Muscle of back (tissue), 3 donors: ENCODE measurements at regions not wholly inside any gene's neighbourhood (a gene's known extent, or its start where the extent isn't known, plus 50 kb on each side); places are given as distances from the start of the nearest gene placed in this dataset.

Experiments used
- DNase-seq, 3 donors: peaks; one replicate each; pipeline versions ENCODE4 v3.0.0 to v3.0.0-alpha.2; 2013

- no peak for DNase-seq
These were observed 60.2 kb downstream of the ADAMTS1 start for GRCh38 chr21:26784974-26785373.

GRCh38 chr21:26783466-26784195, 61.6 kb downstream of the ADAMTS1 start:
- peak; percentile 85 to 92 (median 85) for DNase-seq

GRCh38 chr21:26782747-26783146, 62.5 kb downstream of the ADAMTS1 start:
- DNase-seq: peak in 2 of 3 donors; percentile 65 to 72

GRCh38 chr21:26782331-26782730, 62.9 kb downstream of the ADAMTS1 start:
- DNase-seq: peak; percentile 38 to 70 (median 53)

GRCh38 chr21:26781331-26781730, 63.9 kb downstream of the ADAMTS1 start:
- DNase-seq: no peak

- no peak for DNase-seq
These were observed 68.0 kb downstream of the ADAMTS1 start for GRCh38 chr21:26777166-26777565.

- peak in 1 of 3 donors; percentile 54 for DNase-seq
These were observed 68.7 kb downstream of the ADAMTS1 start for GRCh38 chr21:26776310-26777021.

GRCh38 chr21:26773058-26773457, 72.2 kb downstream of the ADAMTS1 start:
- DNase-seq: no peak

- peak; percentile 56 to 75 (median 64) for DNase-seq
These were observed 75.5 kb downstream of the ADAMTS1 start for GRCh38 chr21:26769613-26770188.

- no peak for DNase-seq
These were observed 78.3 kb downstream of the ADAMTS1 start for GRCh38 chr21:26766826-26767325.

- DNase-seq: no peak
These were observed 83.9 kb downstream of the ADAMTS1 start for GRCh38 chr21:26761174-26761915.

GRCh38 chr21:26759731-26760130, 85.5 kb downstream of the ADAMTS1 start:
- no peak for DNase-seq

GRCh38 chr21:26758083-26758880, 86.9 kb downstream of the ADAMTS1 start:
- DNase-seq: no peak

GRCh38 chr21:26756491-26757159, 88.6 kb downstream of the ADAMTS1 start:
- DNase-seq: peak in 1 of 3 donors; percentile 73

- DNase-seq: no peak
These were observed 90.4 kb downstream of the ADAMTS1 start for GRCh38 chr21:26754853-26755252.

GRCh38 chr21:26753822-26754221, 91.4 kb downstream of the ADAMTS1 start:
- no peak for DNase-seq

- DNase-seq: no peak
These were observed 92.4 kb downstream of the ADAMTS1 start for GRCh38 chr21:26752849-26753248.

- DNase-seq: no peak
These were observed 93.9 kb downstream of the ADAMTS1 start for GRCh38 chr21:26751305-26751704.

GRCh38 chr21:26748066-26748465, 97.1 kb downstream of the ADAMTS1 start:
- no peak for DNase-seq

- no peak for DNase-seq
These were observed 98.0 kb downstream of the ADAMTS1 start for GRCh38 chr21:26747216-26747615.

- no peak for DNase-seq
These were observed 101.7 kb downstream of the ADAMTS1 start for GRCh38 chr21:26743524-26743923.
